ENCODE measurements at regions not wholly inside any gene's neighbourhood (a gene's known extent, or its start where the extent isn't known, plus 50 kb on each side); places are given as distances from the start of the nearest gene placed in this dataset.

DNA sequence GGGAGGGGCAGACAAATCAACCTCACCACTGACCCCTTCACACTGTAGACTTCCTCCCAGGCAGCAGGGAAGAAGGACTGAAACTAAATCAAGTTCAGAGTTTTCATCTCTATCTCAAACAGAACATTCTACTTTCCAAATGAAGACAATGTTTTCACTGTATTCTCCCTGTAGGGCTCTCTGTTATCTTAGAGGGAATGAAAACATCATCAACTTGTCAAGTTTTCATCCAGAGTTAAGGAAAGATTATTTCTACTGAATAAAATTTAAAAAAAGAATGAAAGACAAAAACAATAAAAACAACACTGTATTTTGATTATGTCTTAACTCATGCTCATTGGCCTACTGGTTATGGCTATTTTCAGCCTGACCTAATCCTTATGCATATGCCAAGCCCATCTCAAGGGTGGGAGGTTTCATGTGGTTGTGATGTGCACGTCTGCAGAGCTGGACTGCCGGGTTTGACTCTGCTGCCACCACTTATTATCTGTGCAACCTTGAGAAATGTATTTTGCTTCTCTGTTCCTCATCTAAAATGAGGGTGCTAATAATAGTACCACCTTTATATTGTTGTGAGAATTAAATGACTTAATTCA, 152.0 kb upstream of the AVPR1A start:
- TF ChIP-seq, protein P1, sequence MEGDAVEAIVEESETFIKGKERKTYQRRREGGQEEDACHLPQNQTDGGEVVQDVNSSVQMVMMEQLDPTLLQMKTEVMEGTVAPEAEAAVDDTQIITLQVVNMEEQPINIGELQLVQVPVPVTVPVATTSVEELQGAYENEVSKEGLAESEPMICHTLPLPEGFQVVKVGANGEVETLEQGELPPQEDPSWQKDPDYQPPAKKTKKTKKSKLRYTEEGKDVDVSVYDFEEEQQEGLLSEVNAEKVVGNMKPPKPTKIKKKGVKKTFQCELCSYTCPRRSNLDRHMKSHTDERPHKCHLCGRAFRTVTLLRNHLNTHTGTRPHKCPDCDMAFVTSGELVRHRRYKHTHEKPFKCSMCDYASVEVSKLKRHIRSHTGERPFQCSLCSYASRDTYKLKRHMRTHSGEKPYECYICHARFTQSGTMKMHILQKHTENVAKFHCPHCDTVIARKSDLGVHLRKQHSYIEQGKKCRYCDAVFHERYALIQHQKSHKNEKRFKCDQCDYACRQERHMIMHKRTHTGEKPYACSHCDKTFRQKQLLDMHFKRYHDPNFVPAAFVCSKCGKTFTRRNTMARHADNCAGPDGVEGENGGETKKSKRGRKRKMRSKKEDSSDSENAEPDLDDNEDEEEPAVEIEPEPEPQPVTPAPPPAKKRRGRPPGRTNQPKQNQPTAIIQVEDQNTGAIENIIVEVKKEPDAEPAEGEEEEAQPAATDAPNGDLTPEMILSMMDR (IDR thresholded peaks at IDR 0.05): no peak
- TF ChIP-seq EP300 (IDR thresholded peaks at IDR 0.05): no peak
